Spleen (tissue), 7 donors: ENCODE measurements at regions not wholly inside any gene's neighbourhood (a gene's known extent, or its start where the extent isn't known, plus 50 kb on each side); places are given as distances from the start of the nearest gene placed in this dataset.

ENCODE experiments used
- CTCF ChIP-seq, 11 experiments: fragments of 200-600 bp in 7 of 11; fragments of 450-650 bp in 4 of 11; sonication (generic) in 4 of 11; IDR thresholded peaks in 8 of 11; conservative IDR thresholded peaks in 3 of 11; 1 replicate in 7 of 11; 2 replicates in 4 of 11; pipeline versions ENCODE4 v1.4.0 to v1.8.0; 2016 to 2021; ENCODE audit warnings: antibody characterized with exemption in 11 of 11, inconsistent platforms in 4 of 11, mild to moderate bottlenecking in 1 of 11
- POLR2AphosphoS5 ChIP-seq, 3 donors: sonication (generic); formaldehyde crosslinking; IDR thresholded peaks; one replicate each; pipeline ENCODE4 v1.5.1; 2017; ENCODE audit warnings: antibody characterized with exemption in 3 of 3
- donor health status: DM: no; HTN: no; CAD: no; lungs with moderate emphysema.
- donor health status: DM: no; HTN: no; CAD: no.
- donor health status: DM: no; HTN: no; CAD: no.

- no peak for TF ChIP-seq CTCF (IDR thresholded peaks at IDR 0.05 in 8 of 11, conservative IDR thresholded peaks at IDR 0.05 in 3 of 11)
- TF ChIP-seq POLR2AphosphoS5 (IDR thresholded peaks at IDR 0.05), result no peak
These were observed 50.1 kb upstream of the ATP12A start for GRCh38 chr13:24630121-24630520.
